Neural cell (in vitro differentiated cells): ENCODE measurements at regions not wholly inside any gene's neighbourhood (a gene's known extent, or its start where the extent isn't known, plus 50 kb on each side); places are given as distances from the start of the nearest gene placed in this dataset.

Experiments
- H2AFZ ChIP-seq: fragments of 200-600, 300-800 bp; sonication (generic), shearing (Covaris generic); 2 replicates; pipeline ENCODE4 v1.6.0; 2014; ENCODE audit warnings: low read depth, mild to moderate bottlenecking, antibody characterized with exemption, low read length, moderate library complexity
- H3F3A ChIP-seq: fragments of 200-600 bp; shearing (Covaris generic); 2 replicates; pipeline ENCODE4 v1.6.1; 2016; ENCODE audit warnings: mild to moderate bottlenecking, moderate library complexity, mixed read lengths, antibody characterized with exemption, low read length; ENCODE audit not compliant: insufficient read depth, poor library complexity, severe bottlenecking
- H3K27ac ChIP-seq: fragments of 200-600, 300-800 bp; sonication (generic), shearing (Covaris generic); 2 replicates; pipeline ENCODE4 v1.5.1; 2014; ENCODE audit warnings: mild to moderate bottlenecking, low read length, moderate library complexity
- H3K27me3 ChIP-seq: fragments of 300-800, 200-600 bp; sonication (generic), shearing (Covaris generic); 2 replicates; pipeline ENCODE4 v1.6.0; 2014; ENCODE audit warnings: mild to moderate bottlenecking, low read depth, low read length, moderate library complexity; ENCODE audit not compliant: insufficient read depth
- H3K36me3 ChIP-seq: fragments of 300-800, 200-600 bp; sonication (generic), shearing (Covaris generic); 2 replicates; pipeline ENCODE4 v1.5.1; 2014; ENCODE audit warnings: mild to moderate bottlenecking, antibody characterized with exemption, low read length, moderate library complexity; ENCODE audit not compliant: insufficient read depth
- H3K4me2 ChIP-seq: fragments of 300-800, 200-600 bp; sonication (generic), shearing (Covaris generic); 2 replicates; pipeline ENCODE4 v1.6.0; 2014; ENCODE audit warnings: mild to moderate bottlenecking, low read length
- H3K4me3 ChIP-seq: fragments of 300-800, 200-600 bp; sonication (generic), shearing (Covaris generic); 2 replicates; pipeline ENCODE4 v1.5.1; 2014; ENCODE audit warnings: mild to moderate bottlenecking, low read length, moderate library complexity
- H3K79me2 ChIP-seq: fragments of 200-600 bp; shearing (Covaris generic); replicated peaks from 2 replicates; pipeline ENCODE4 v1.6.0; 2014; ENCODE audit warnings: mild to moderate bottlenecking, low read length, moderate library complexity; ENCODE audit not compliant: insufficient read depth
- H3K9ac ChIP-seq: fragments of 300-800, 200-600 bp; sonication (generic), shearing (Covaris generic); 2 replicates; pipeline ENCODE4 v1.6.1; 2016; ENCODE audit warnings: mild to moderate bottlenecking, low read length, mixed read lengths
- H3K9me2 ChIP-seq: fragments of 200-600 bp; shearing (Covaris generic); 2 replicates; pipeline ENCODE4 v1.6.1; 2016; ENCODE audit warnings: mild to moderate bottlenecking, low read length, mixed read lengths; ENCODE audit not compliant: insufficient read depth
- H3K9me3 ChIP-seq: fragments of 200-600, 300-800 bp; sonication (generic), shearing (Covaris generic); 2 replicates; pipeline ENCODE4 v1.6.1; 2016; ENCODE audit warnings: mild to moderate bottlenecking, mixed run types, low read length, moderate library complexity, mixed read lengths
- H4K20me1 ChIP-seq: fragments of 200-600 bp; shearing (Covaris generic); 2 replicates; pipeline ENCODE4 v1.6.1; 2016; ENCODE audit warnings: mild to moderate bottlenecking, mixed run types; ENCODE audit not compliant: insufficient read depth
- CTCF ChIP-seq: fragments of 450-650 bp; IDR thresholded peaks from 2 replicates; pipeline ENCODE4 v1.5.1; 2014; ENCODE audit warnings: antibody characterized with exemption, mild to moderate bottlenecking, moderate library complexity; ENCODE audit not compliant: poor library complexity, severe bottlenecking
- EP300 ChIP-seq: fragments of 450-650 bp; conservative IDR thresholded peaks from 2 replicates; pipeline ENCODE4 v1.6.1; 2014; ENCODE audit warnings: antibody characterized with exemption, mild to moderate bottlenecking, moderate library complexity; ENCODE audit not compliant: poor library complexity, severe bottlenecking
- EZH2 ChIP-seq: fragments of 200-600, 300-800 bp; shearing (Covaris generic), sonication (generic); IDR thresholded peaks from 2 replicates; pipeline ENCODE4 v1.6.1; 2014; ENCODE audit warnings: antibody characterized with exemption, low read length, borderline replicate concordance, mild to moderate bottlenecking; ENCODE audit not compliant: insufficient read depth, poor library complexity, severe bottlenecking
- MXI1 ChIP-seq: fragments of 450-650 bp; conservative IDR thresholded peaks from 2 replicates; pipeline ENCODE4 v1.6.1; 2014; ENCODE audit warnings: antibody characterized with exemption, mild to moderate bottlenecking; ENCODE audit not compliant: poor library complexity, severe bottlenecking
- POLR2AphosphoS5 ChIP-seq: IDR thresholded peaks from 2 replicates; pipeline ENCODE4 v1.6.1; 2012
- RAD21 ChIP-seq: fragments of 450-650 bp; conservative IDR thresholded peaks from 2 replicates; pipeline ENCODE4 v1.6.1; 2014; ENCODE audit warnings: antibody characterized with exemption, mild to moderate bottlenecking, moderate library complexity
- REST ChIP-seq: IDR thresholded peaks from 2 replicates; pipeline ENCODE4 v1.6.1; 2012; ENCODE audit warnings: borderline replicate concordance
- SMC3 ChIP-seq: fragments of 450-650 bp; conservative IDR thresholded peaks from 2 replicates; pipeline ENCODE4 v1.6.1; 2014; ENCODE audit warnings: antibody characterized with exemption, mild to moderate bottlenecking, moderate library complexity; ENCODE audit not compliant: poor library complexity
- TAF1 ChIP-seq: IDR thresholded peaks from 2 replicates; pipeline ENCODE4 v1.6.1; 2012; ENCODE audit warnings: low read depth

- Histone ChIP-seq H3K79me2 (no peaks in the 10 kb centered on the region), H3K4me2 (no peak overlapping the region), H3K9ac (no peak overlapping the region), H3K27me3 (no peaks in the 10 kb centered on the region), H3K36me3 (no peaks in the 10 kb centered on the region), H3K9me3 (no peaks in the 10 kb centered on the region), H3F3A (no peaks in the 10 kb centered on the region), H4K20me1 (no peaks in the 10 kb centered on the region), H3K9me2 (no peaks in the 10 kb centered on the region), H2AFZ (no peak overlapping the region), H3K4me3 (no peak overlapping the region), H3K27ac (no peak overlapping the region)
- TF ChIP-seq EP300, result no peak
- TF ChIP-seq POLR2AphosphoS5, result no peak
- no peak for TF ChIP-seq EZH2
- TF ChIP-seq TAF1, result no peak
- no peak for TF ChIP-seq REST
- no peak for TF ChIP-seq CTCF
- TF ChIP-seq SMC3, result no peak
- no peak for TF ChIP-seq MXI1
Observed at GRCh38 chr7:46960970-46961369, 620.9 kb downstream of the TNS3 start.

GRCh38 chr7:46957195-46957594, 624.7 kb downstream of the TNS3 start:
- H3K36me3 ChIP-seq, result no peaks in the 10 kb centered on the region
- H3F3A ChIP-seq, result no peaks in the 10 kb centered on the region
- H2AFZ ChIP-seq, result no peak overlapping the region
- H3K4me2 ChIP-seq, result no peak overlapping the region
- H3K9ac ChIP-seq, result no peak overlapping the region
- no peaks in the 10 kb centered on the region for H3K9me2 ChIP-seq
- no peak overlapping the region for H3K4me3 ChIP-seq
- no peaks in the 10 kb centered on the region for H3K9me3 ChIP-seq
- no peak for TF ChIP-seq RAD21
- no peak for TF ChIP-seq SMC3
- TF ChIP-seq EZH2, result no peak
- TF ChIP-seq EP300, result no peak
- no peak for TF ChIP-seq POLR2AphosphoS5
- TF ChIP-seq MXI1, result no peak
- TF ChIP-seq CTCF, result no peak
- TF ChIP-seq TAF1, result no peak
- TF ChIP-seq REST, result no peak
- H3K27me3 ChIP-seq, result no peaks in the 10 kb centered on the region
- no peaks in the 10 kb centered on the region for H3K79me2 ChIP-seq
- no peak overlapping the region for H3K27ac ChIP-seq
- no peaks in the 10 kb centered on the region for H4K20me1 ChIP-seq
